A549 (cell line): ENCODE measurements at regions not wholly inside any gene's neighbourhood (a gene's known extent, or its start where the extent isn't known, plus 50 kb on each side); places are given as distances from the start of the nearest gene placed in this dataset.

Experiments
- ATAC-seq, 2 experiments: fragments of 200-7000 bp in 1 of 2; fragments of >200 bp in 1 of 2; cut with Nextera tagmentation in 1 of 2; cut with Tn5 transposase in 1 of 2; 3 replicates each; pipeline versions ENCODE4 v1.8.0 to v1.9.1; 2018 to 2020; ENCODE audit warnings: mild to moderate bottlenecking in 1 of 2, moderate library complexity in 1 of 2
- CTCF ChIA-PET: fragments of 300-600 bp; sonication (Branson Sonifier 250); formaldehyde crosslinking; extraction: SDS; loops from one replicate; lab custom pipeline; 2021; ENCODE audit warnings: antibody characterized with exemption, inconsistent platforms; lab: Yijun Ruan, JAX
- POLR2A ChIA-PET: fragments of 350-600 bp; formaldehyde crosslinking; extraction: SDS; loops from one replicate; lab custom pipeline; 2021; ENCODE audit warnings: antibody characterized with exemption, inconsistent platforms; lab: Yijun Ruan, JAX
- DNase-seq, 2 experiments: peaks; one replicate each; pipeline versions ENCODE4 v3.0.0 to v3.0.0-alpha.2; 2011 to 2016; ENCODE audit warnings: low read depth in 1 of 2, low spot score in 1 of 2
- FAIRE-seq: peaks from 2 replicates; lab custom pipeline; 2011; peaks lifted over from hg19 to GRCh38; lab: Jason Lieb, UNC
- H3K27ac ChIP-seq, 2 experiments: fragments of >200 bp; sonication (Bioruptor Twin); formaldehyde crosslinking; 3 replicates each; pipeline ENCODE4 v1.5.1; 2016 to 2017
- H3K4me1 ChIP-seq: fragments of >200 bp; sonication (Bioruptor Twin); formaldehyde crosslinking; 3 replicates; pipeline ENCODE4 v1.6.1; 2016
- H3K4me2 ChIP-seq: fragments of >200 bp; sonication (Bioruptor Twin); formaldehyde crosslinking; 3 replicates; pipeline ENCODE4 v1.6.1; 2016
- H3K4me3 ChIP-seq: fragments of >200 bp; sonication (Bioruptor Twin); formaldehyde crosslinking; 3 replicates; pipeline ENCODE4 v1.5.1; 2016
- H3K9me3 ChIP-seq: fragments of >200 bp; sonication (Bioruptor Twin); formaldehyde crosslinking; 3 replicates; pipeline ENCODE4 v1.6.1; 2016
- BHLHE40 ChIP-seq: IDR thresholded peaks from 2 replicates; pipeline ENCODE4 v1.6.1; 2012; ENCODE audit warnings: low read depth, low read length, inconsistent platforms
- CBX8 ChIP-seq: fragments of 200-600 bp; sonication (generic); IDR thresholded peaks from 2 replicates; pipeline ENCODE4 v1.6.1; 2016
- CEBPB ChIP-seq, 2 experiments: fragments of >200 bp in 1 of 2; sonication (Bioruptor Twin) in 1 of 2; formaldehyde crosslinking in 1 of 2; IDR thresholded peaks; 2 replicates each; pipeline ENCODE4 v1.6.1; 2012 to 2016
- EHF ChIP-seq: fragments of 250-450 bp; sonication (Bioruptor Pico); IDR thresholded peaks from 2 replicates; pipeline ENCODE4 v1.5.0; 2020; ENCODE audit warnings: mild to moderate bottlenecking
- EHMT2 ChIP-seq: fragments of 200-600 bp; sonication (generic); IDR thresholded peaks from 2 replicates; pipeline ENCODE4 v1.6.1; 2016; ENCODE audit warnings: antibody characterized with exemption, low read depth, mild to moderate bottlenecking, moderate library complexity
- EP300 ChIP-seq, 2 experiments: fragments of >200 bp; sonication (Bioruptor Twin); formaldehyde crosslinking; IDR thresholded peaks; 2 replicates in 1 of 2; 3 replicates in 1 of 2; pipeline ENCODE4 v1.6.1; 2016 to 2017
- ESRRA ChIP-seq: fragments of 150-350 bp; IDR thresholded peaks from 2 replicates; pipeline ENCODE4 v1.6.1; 2014; ENCODE audit warnings: mild to moderate bottlenecking, low read length, borderline replicate concordance
- HOXA7 ChIP-seq: fragments of 250-450 bp; sonication (Bioruptor Pico); IDR thresholded peaks from 2 replicates; pipeline ENCODE4 v1.5.0; 2020; ENCODE audit warnings: mild to moderate bottlenecking, moderate library complexity
- HOXB13 ChIP-seq: fragments of 250-450 bp; sonication (Bioruptor Pico); IDR thresholded peaks from 2 replicates; pipeline ENCODE4 v1.5.0; 2020; ENCODE audit warnings: low read depth, mild to moderate bottlenecking, moderate library complexity
- HOXB5 ChIP-seq: fragments of 250-450 bp; sonication (Bioruptor Pico); IDR thresholded peaks from 2 replicates; pipeline ENCODE4 v1.5.0; 2020; ENCODE audit warnings: mild to moderate bottlenecking, moderate library complexity
- JUN ChIP-seq, 2 experiments: fragments of >200 bp; sonication (Bioruptor Twin); formaldehyde crosslinking; IDR thresholded peaks; 2 replicates in 1 of 2; 3 replicates in 1 of 2; pipeline ENCODE4 v1.6.1; 2016 to 2017
- JUNB ChIP-seq: fragments of >200 bp; sonication (Bioruptor Twin); formaldehyde crosslinking; IDR thresholded peaks from 2 replicates; pipeline ENCODE4 v1.6.1; 2016
- KDM1A ChIP-seq: fragments of 200-600 bp; sonication (generic); IDR thresholded peaks from 2 replicates; pipeline ENCODE4 v1.6.1; 2016; ENCODE audit warnings: low read depth, mild to moderate bottlenecking
- NPAS2 ChIP-seq: fragments of 250-450 bp; sonication (Bioruptor Pico); IDR thresholded peaks from 2 replicates; pipeline ENCODE4 v1.8.0; 2022; ENCODE audit warnings: mild to moderate bottlenecking, moderate library complexity, borderline replicate concordance
- NR3C1 ChIP-seq: fragments of >200 bp; sonication (Bioruptor Twin); formaldehyde crosslinking; IDR thresholded peaks from 3 replicates; pipeline ENCODE4 v1.6.1; 2017
- POLR2A ChIP-seq: IDR thresholded peaks from 2 replicates; pipeline ENCODE4 v1.6.1; 2012; ENCODE audit warnings: mild to moderate bottlenecking, low read length
- RAD21 ChIP-seq, 2 experiments: fragments of >200 bp in 1 of 2; sonication (Bioruptor Twin) in 1 of 2; formaldehyde crosslinking in 1 of 2; IDR thresholded peaks in 1 of 2; conservative IDR thresholded peaks in 1 of 2; 2 replicates in 1 of 2; 3 replicates in 1 of 2; pipeline ENCODE4 v1.6.1; 2012 to 2018; ENCODE audit warnings: inconsistent platforms in 1 of 2
- RARB ChIP-seq: fragments of 250-450 bp; sonication (Bioruptor Pico); IDR thresholded peaks from 2 replicates; pipeline ENCODE4 v1.8.0; 2021; ENCODE audit warnings: mild to moderate bottlenecking, moderate library complexity
- REST ChIP-seq: fragments of 200-600 bp; sonication (generic); IDR thresholded peaks from 2 replicates; pipeline ENCODE4 v1.6.1; 2016; ENCODE audit warnings: antibody characterized with exemption, mild to moderate bottlenecking, moderate library complexity
- RFX5 ChIP-seq: fragments of 450-650 bp; IDR thresholded peaks from 2 replicates; pipeline ENCODE4 v1.7.1; 2014; ENCODE audit warnings: antibody characterized with exemption, mild to moderate bottlenecking, moderate library complexity
- RNF2 ChIP-seq: fragments of 200-600 bp; sonication (generic); IDR thresholded peaks from 2 replicates; pipeline ENCODE4 v1.6.1; 2016; ENCODE audit warnings: low read depth, mild to moderate bottlenecking, antibody characterized with exemption, moderate library complexity, borderline replicate concordance
- SMC3 ChIP-seq: fragments of >200 bp; sonication (Bioruptor Twin); formaldehyde crosslinking; IDR thresholded peaks from 3 replicates; pipeline ENCODE4 v1.6.1; 2018; ENCODE audit warnings: inconsistent platforms
- SREBF2 ChIP-seq: fragments of 450-650 bp; IDR thresholded peaks from 2 replicates; pipeline ENCODE4 v1.6.1; 2014; ENCODE audit warnings: mild to moderate bottlenecking, moderate library complexity
- ZSCAN20 ChIP-seq: fragments of 250-450 bp; sonication (Bioruptor Pico); IDR thresholded peaks from 2 replicates; pipeline ENCODE4 v1.8.0; 2022; ENCODE audit warnings: mild to moderate bottlenecking, moderate library complexity
- WGBS: methylation state at CpG from one replicate; pipeline ENCODE4 v1.1.6; 2017; ENCODE audit errors: missing lambda C conversion rate; 5-methylcytosine and 5-hydroxymethylcytosine counted together
- TF ChIP-seq, protein P1 (sequence below): fragments of 250-450 bp; sonication (Bioruptor Pico); IDR thresholded peaks from 2 replicates; pipeline ENCODE4 v1.5.0; 2021; ENCODE audit warnings: mild to moderate bottlenecking, moderate library complexity, borderline replicate concordance

DNA sequence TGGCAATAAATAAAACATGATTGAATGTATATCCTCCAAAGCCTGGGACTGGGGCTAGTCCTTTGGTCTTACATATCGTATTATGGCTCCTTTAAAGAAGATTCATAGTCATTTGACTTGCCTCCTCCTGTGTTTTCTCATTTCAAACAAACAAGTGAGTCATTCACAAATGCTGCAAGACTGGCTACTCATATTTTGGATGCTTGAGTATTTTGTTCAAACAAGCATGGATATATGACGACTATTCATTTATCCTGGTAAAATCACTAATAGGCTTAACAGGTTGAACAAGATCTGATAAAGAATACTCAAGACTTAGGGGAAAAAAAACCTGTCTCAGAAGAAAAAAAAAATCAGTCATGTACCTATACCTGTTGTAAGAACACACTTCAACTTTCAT, 111.1 kb upstream of the CCDC28A start (continued):
- TF ChIP-seq HOXB5 (CRISPR knock-in tag) (no peak), JUN (IDR thresholded peaks at IDR 0.05) (no peak), EHMT2 (no peak), JUNB (peak; percentile 41; the same call in 1 of the 2 replicates), RFX5 (no peak), POLR2A (no peak), BHLHE40 (no peak), EHF (CRISPR knock-in tag) (no peak), CBX8 (no peak), EP300 (IDR thresholded peaks at IDR 0.05) (no peak)

GRCh38 chr6:138663892-138664291, 109.7 kb upstream of the CCDC28A start:
- TF ChIP-seq RARB (CRISPR knock-in tag) (no peak), ESRRA (no peak), HOXA7 (CRISPR knock-in tag) (no peak), ZSCAN20 (CRISPR knock-in tag) (no peak)
- FAIRE-seq = no peak
- POLR2A ChIA-PET = no interaction called here
- no peak overlapping the region for H3K4me3 ChIP-seq
- CTCF ChIA-PET = interaction anchor here (0.9 to 1.4 kb wide), 2 partner anchors 10 to 28 kb away, joined by 3 to 5 read pairs; no protein-coding TSS in a partner anchor
- no peaks in the 10 kb centered on the region for H3K9me3 ChIP-seq
- H3K4me1 ChIP-seq = peaks cover 43% of the 10 kb centered on the region
- peak overlapping the region; percentile 36 to 52; a peak in 3 of 6 replicates for H3K27ac ChIP-seq
- ATAC-seq = no peak
- 15% methylated on average over 2 of the region's 2 CpGs for WGBS
- DNase-seq = no peak
- peak overlapping the region; percentile 27; the same call in 2 of the 3 replicates for H3K4me2 ChIP-seq

GRCh38 chr6:138664745-138665144, 108.8 kb upstream of the CCDC28A start:
- POLR2A ChIA-PET = no interaction called here
- CTCF ChIA-PET = no interaction called here
- no peak for TF ChIP-seq HOXB13 (CRISPR knock-in tag)
- no peak for TF ChIP-seq NPAS2
- TF ChIP-seq RAD21 (conservative IDR thresholded peaks at IDR 0.05 in 1 of 2, IDR thresholded peaks at IDR 0.05 in 1 of 2) = no peak
- TF ChIP-seq SREBF2 = no peak
- no peak for TF ChIP-seq KDM1A
- TF ChIP-seq EHF (CRISPR knock-in tag) = no peak
- TF ChIP-seq NR3C1 = no peak
- no peak for TF ChIP-seq RARB (CRISPR knock-in tag)

DNA sequence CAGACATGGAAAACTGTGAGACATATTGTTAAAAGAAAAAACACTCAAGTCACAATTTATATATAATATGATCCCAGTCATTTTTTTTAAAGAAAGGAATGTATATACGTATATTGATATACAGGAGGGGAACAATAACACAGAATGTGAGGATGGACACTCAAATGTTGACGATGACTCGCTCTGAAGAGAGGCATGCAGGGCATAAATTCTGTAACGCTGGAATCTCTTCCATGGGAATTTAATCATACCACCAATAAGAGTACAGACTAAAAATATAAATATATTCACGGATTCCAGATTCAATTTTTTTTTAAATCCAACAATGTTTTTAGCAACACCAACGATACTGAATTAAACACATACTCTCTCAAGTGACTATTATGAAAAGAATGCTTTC, 106.9 kb upstream of the CCDC28A start:
- Histone ChIP-seq H3K4me2 (peak overlapping the region; percentile 4; the same call in 2 of the 3 replicates), H3K4me1 (peaks cover 42% of the 10 kb centered on the region), H3K27ac (no peak overlapping the region), H3K9me3 (no peaks in the 10 kb centered on the region), H3K4me3 (no peak overlapping the region)
- no peak for FAIRE-seq
- ChIA-PET POLR2A (no interaction called here), CTCF (no interaction called here)
- 40% methylated on average over 6 of the region's 6 CpGs for WGBS
- peak in 1 of 2 experiments; percentile 37; a peak in 1 of 6 replicates for ATAC-seq
- DNase-seq = no peak
- TF ChIP-seq SMC3 = no peak
- no peak for TF ChIP-seq BHLHE40
- TF ChIP-seq RNF2 = no peak
- TF ChIP-seq, protein P1, sequence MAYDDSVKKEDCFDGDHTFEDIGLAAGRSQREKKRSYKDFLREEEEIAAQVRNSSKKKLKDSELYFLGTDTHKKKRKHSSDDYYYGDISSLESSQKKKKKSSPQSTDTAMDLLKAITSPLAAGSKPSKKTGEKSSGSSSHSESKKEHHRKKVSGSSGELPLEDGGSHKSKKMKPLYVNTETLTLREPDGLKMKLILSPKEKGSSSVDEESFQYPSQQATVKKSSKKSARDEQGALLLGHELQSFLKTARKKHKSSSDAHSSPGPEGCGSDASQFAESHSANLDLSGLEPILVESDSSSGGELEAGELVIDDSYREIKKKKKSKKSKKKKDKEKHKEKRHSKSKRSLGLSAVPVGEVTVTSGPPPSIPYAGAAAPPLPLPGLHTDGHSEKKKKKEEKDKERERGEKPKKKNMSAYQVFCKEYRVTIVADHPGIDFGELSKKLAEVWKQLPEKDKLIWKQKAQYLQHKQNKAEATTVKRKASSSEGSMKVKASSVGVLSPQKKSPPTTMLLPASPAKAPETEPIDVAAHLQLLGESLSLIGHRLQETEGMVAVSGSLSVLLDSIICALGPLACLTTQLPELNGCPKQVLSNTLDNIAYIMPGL (CRISPR knock-in tag) = no peak
- TF ChIP-seq ESRRA = no peak
- no peak for TF ChIP-seq REST
- no peak for TF ChIP-seq CEBPB (IDR thresholded peaks at IDR 0.05)

More at GRCh38 chr6:138664745-138665144, 108.8 kb upstream of the CCDC28A start:
- peak overlapping the region in 1 of 2 experiments; percentile 52; a peak in 2 of 6 replicates for H3K27ac ChIP-seq
- peaks cover 43% of the 10 kb centered on the region for H3K4me1 ChIP-seq
- H3K4me3 ChIP-seq = no peak overlapping the region
- ATAC-seq (no peak), DNase-seq (no peak), FAIRE-seq (no peak)
- H3K9me3 ChIP-seq = no peaks in the 10 kb centered on the region
- H3K4me2 ChIP-seq = no peak overlapping the region
- whole genome bisulfite sequencing = 90% methylated on average over 2 of the region's 2 CpGs
